Heart right ventricle (tissue), 16 donors: ENCODE measurements at regions not wholly inside any gene's neighbourhood (a gene's known extent, or its start where the extent isn't known, plus 50 kb on each side); places are given as distances from the start of the nearest gene placed in this dataset.

Experiments
- ATAC-seq, 8 donors: fragments of 200-7000 bp; cut with Tn5 transposase; one replicate each; pipeline ENCODE4 v1.9.1; 2020; ENCODE audit warnings: mild to moderate bottlenecking in 8 of 8, moderate library complexity in 8 of 8, moderate number of reproducible peaks in 1 of 8
- DNase-seq, 2 donors: peaks; one replicate each; pipeline ENCODE4 v3.0.0-alpha.2; 2020
- H3K27ac ChIP-seq, 10 donors: fragments of 200-600 bp; sonication (generic) in 2 of 10; one replicate each; pipeline versions ENCODE4 v1.5.0 to v1.8.0; 2020 to 2022; ENCODE audit warnings: mild to moderate bottlenecking in 3 of 10
- H3K27me3 ChIP-seq, 7 donors: fragments of 200-600 bp; one replicate each; pipeline ENCODE4 v1.8.0; 2021 to 2022; ENCODE audit warnings: mild to moderate bottlenecking in 2 of 7
- H3K36me3 ChIP-seq, 9 donors: fragments of 200-600 bp; sonication (generic) in 1 of 9; one replicate each; pipeline versions ENCODE4 v1.5.0 to v1.8.0; 2020 to 2022; ENCODE audit warnings: mild to moderate bottlenecking in 2 of 9
- H3K4me1 ChIP-seq, 9 donors: fragments of 200-600 bp; sonication (generic) in 1 of 9; one replicate each; pipeline versions ENCODE4 v1.5.0 to v1.8.0; 2020 to 2022; ENCODE audit warnings: mild to moderate bottlenecking in 4 of 9
- H3K4me3 ChIP-seq, 10 donors: fragments of 200-600 bp; sonication (generic) in 2 of 10; one replicate each; pipeline versions ENCODE4 v1.5.0 to v1.8.0; 2020 to 2022; ENCODE audit warnings: mild to moderate bottlenecking in 7 of 10, moderate library complexity in 2 of 10
- H3K9me3 ChIP-seq, 11 donors: fragments of 200-600 bp in 10 of 11; sonication (generic) in 2 of 11; one replicate each; pipeline versions ENCODE4 v1.5.0 to v1.8.0; 2013 to 2022; ENCODE audit warnings: mild to moderate bottlenecking in 2 of 11, control low read depth in 1 of 11, moderate library complexity in 1 of 11
- WGBS, 2 donors: extraction: QIAGEN DNeasy Blood & Tissue Kit; methylation state at CpG; one replicate each; pipeline ENCODE4 v1.1.7; 2013; ENCODE audit warnings: inconsistent platforms in 1 of 2; 5-methylcytosine and 5-hydroxymethylcytosine counted together
- intact Hi-C, 10 donors: fragments of 100-400 bp; cut with DNase I; formaldehyde crosslinking; loops; one replicate each; pipeline versions ENCODE4 v1.11.1 to v1.14.2; 2022
- TF ChIP-seq, protein P1 (sequence below), 9 donors: fragments of 200-600 bp; sonication (generic) in 2 of 9; IDR thresholded peaks; one replicate each; pipeline versions ENCODE4 v1.5.0 to v1.8.0; 2021 to 2022; ENCODE audit warnings: antibody characterized with exemption in 9 of 9, mild to moderate bottlenecking in 5 of 9, moderate library complexity in 1 of 9
- donor health status: Arrhythmogenic right ventricular cardiomyopathy.
- donor health status: ischemic (EF 13 %, LVEDD 7.1; RV severe dilation, severe dysfunction).
- donor health status: healthy with polysubstance abuse.
- donor health status: DM: no; HTN: yes; CAD: no.
- donor health status: DM: no; HTN: no; CAD: no.
- donor health status: ischemic (EF 25% LVEDD 6.9; RV normal size, moderate dysfunction).
- donor health status: ischemic (EF 25% LVEDD 5.7; RV mildly dilated, moderate dysfunction).
- donor health status: healthy.
- donor health status: DM: yes; HTN: yes; CAD: no.
- donor health status: Ischemic cardiomyopathy.
- donor health status: ischemic (EF 35%, LVEDD 5.7; RV mildly dilated, moderate dysfunction).
- donor health status: nonischemic (EF 11% LVEDD 7.7; RV severe dilation, severe dysfunction).
- donor health status: DM: yes; HTN: yes; CAD: no.
- donor health status: PGD.
- donor health status: ischemic (EF 29% LVEDD 5.4; RV normal size, mild dysfunction).
- donor health status: nonischemic (EF 23%, LVEDD 6.1; RV moderate dilation, normal function).

GRCh38 chr10:109622566-109622965, 300.7 kb downstream of the XPNPEP1 start:
- intact Hi-C loops: no loop called here
- 80 to 83% methylated on average over 3 of the region's 3 CpGs for WGBS, 2 donors

DNA sequence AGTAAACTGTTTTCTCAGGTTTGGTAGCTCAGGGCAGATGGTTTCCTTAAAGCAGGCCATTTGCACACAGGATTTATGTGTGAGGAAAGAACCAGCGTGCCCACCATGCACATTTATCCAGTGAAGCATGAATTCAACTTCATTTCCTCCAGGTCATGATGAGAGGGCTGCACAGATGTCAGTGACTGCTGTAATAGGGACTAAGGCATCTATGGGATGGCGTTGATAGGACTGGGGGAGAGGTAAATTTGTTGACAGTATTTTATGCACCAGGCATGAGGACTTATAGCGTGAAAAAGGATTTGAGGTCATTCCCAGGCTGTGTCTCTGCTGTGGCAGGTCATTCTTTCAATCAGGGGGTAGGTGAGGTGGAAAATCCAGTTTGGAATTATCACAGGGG, 302.9 kb downstream of the XPNPEP1 start:
- DNase-seq: no peak
- Histone ChIP-seq H3K27me3 (no peaks in the 10 kb centered on the region), H3K36me3 (no peaks in the 10 kb centered on the region), H3K4me3 (no peak overlapping the region), H3K27ac (no peak overlapping the region), H3K9me3 (no peaks in the 10 kb centered on the region), H3K4me1 (no peaks in the 10 kb centered on the region)
- TF ChIP-seq, protein P1, sequence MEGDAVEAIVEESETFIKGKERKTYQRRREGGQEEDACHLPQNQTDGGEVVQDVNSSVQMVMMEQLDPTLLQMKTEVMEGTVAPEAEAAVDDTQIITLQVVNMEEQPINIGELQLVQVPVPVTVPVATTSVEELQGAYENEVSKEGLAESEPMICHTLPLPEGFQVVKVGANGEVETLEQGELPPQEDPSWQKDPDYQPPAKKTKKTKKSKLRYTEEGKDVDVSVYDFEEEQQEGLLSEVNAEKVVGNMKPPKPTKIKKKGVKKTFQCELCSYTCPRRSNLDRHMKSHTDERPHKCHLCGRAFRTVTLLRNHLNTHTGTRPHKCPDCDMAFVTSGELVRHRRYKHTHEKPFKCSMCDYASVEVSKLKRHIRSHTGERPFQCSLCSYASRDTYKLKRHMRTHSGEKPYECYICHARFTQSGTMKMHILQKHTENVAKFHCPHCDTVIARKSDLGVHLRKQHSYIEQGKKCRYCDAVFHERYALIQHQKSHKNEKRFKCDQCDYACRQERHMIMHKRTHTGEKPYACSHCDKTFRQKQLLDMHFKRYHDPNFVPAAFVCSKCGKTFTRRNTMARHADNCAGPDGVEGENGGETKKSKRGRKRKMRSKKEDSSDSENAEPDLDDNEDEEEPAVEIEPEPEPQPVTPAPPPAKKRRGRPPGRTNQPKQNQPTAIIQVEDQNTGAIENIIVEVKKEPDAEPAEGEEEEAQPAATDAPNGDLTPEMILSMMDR (IDR thresholded peaks at IDR 0.05): no peak
- WGBS, 2 donors: 38 to 50% methylated on average over 3 of the region's 3 CpGs
- ATAC-seq: no peak
- intact Hi-C loops: no loop called here

More at GRCh38 chr10:109622566-109622965, 300.7 kb downstream of the XPNPEP1 start:
- no peaks in the 10 kb centered on the region for H3K27me3 ChIP-seq
- H3K36me3 ChIP-seq: no peaks in the 10 kb centered on the region
- H3K4me3 ChIP-seq: no peak overlapping the region
- TF ChIP-seq, protein P1 (IDR thresholded peaks at IDR 0.05): no peak
- DNase-seq (no peak), ATAC-seq (no peak)
- H3K27ac ChIP-seq: no peak overlapping the region
- no peaks in the 10 kb centered on the region for H3K4me1 ChIP-seq
- no peaks in the 10 kb centered on the region for H3K9me3 ChIP-seq

DNA sequence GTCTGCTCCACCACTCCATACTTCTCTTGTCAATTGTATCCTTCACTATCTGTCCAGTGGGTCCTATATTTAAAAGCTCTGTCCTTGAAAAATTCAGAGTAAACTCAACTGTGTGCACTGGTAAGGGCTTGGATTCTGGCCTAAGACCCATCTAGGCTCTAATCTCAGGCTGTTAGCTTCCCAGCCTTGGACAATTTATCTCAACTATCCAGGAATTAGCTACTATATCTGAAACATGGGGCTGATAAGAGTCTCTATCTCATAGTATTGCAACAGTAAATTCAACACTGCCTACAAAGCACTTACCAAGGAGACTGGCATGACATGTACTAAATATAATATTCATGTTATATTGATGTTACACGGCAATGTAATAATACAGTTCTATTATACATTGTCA, 303.4 kb downstream of the XPNPEP1 start:
- H3K27me3 ChIP-seq: no peaks in the 10 kb centered on the region
- intact Hi-C loops: no loop called here
- DNase-seq: no peak
- WGBS, 2 donors: 53 to 61% methylated on average over 1 of the region's 1 CpG
- H3K36me3 ChIP-seq: no peaks in the 10 kb centered on the region
- no peak for ATAC-seq
- no peaks in the 10 kb centered on the region for H3K4me1 ChIP-seq
- TF ChIP-seq, protein P1 (IDR thresholded peaks at IDR 0.05): no peak
- no peak overlapping the region for H3K27ac ChIP-seq
- no peaks in the 10 kb centered on the region for H3K9me3 ChIP-seq
- H3K4me3 ChIP-seq: no peak overlapping the region

DNA sequence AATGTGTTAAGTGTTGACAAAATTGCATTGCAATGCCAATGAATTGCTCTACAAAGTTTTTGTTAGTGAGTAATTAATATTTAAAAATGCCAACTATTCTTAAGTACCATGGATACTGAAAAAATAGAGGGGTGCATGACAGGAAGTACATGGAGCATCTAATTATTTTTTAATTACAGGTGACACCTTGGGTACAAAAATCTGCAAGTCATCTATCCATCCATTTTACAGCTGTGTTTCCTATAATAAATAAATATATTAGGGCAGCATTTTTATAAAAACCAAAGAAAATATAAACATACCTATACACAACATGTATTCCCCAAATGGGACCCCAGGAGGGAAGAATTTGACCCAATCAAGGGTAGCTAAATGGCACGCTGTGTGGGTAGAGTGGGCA, 304.6 kb downstream of the XPNPEP1 start:
- no peaks in the 10 kb centered on the region for H3K36me3 ChIP-seq
- intact Hi-C loops: no loop called here
- H3K9me3 ChIP-seq: no peaks in the 10 kb centered on the region
- no peak overlapping the region for H3K4me3 ChIP-seq
- H3K27ac ChIP-seq: no peak overlapping the region
- no peak for ATAC-seq
- DNase-seq: no peak
- TF ChIP-seq, protein P1 (IDR thresholded peaks at IDR 0.05): no peak
- H3K4me1 ChIP-seq: no peaks in the 10 kb centered on the region
- WGBS, 2 donors: 89 to 94% methylated on average over 1 of the region's 1 CpG
- no peaks in the 10 kb centered on the region for H3K27me3 ChIP-seq

- 0% methylated on average over 1 of the region's 1 CpG for WGBS, 2 donors
- ATAC-seq: no peak
- intact Hi-C loops: no loop called here
These were observed 305.0 kb downstream of the XPNPEP1 start for GRCh38 chr10:109618301-109618700.

More at GRCh38 chr10:109618301-109618700, 305.0 kb downstream of the XPNPEP1 start:
- H3K4me1 ChIP-seq: no peaks in the 10 kb centered on the region
- H3K27ac ChIP-seq: no peak overlapping the region
- no peaks in the 10 kb centered on the region for H3K27me3 ChIP-seq
- H3K4me3 ChIP-seq: no peak overlapping the region
- DNase-seq: no peak
- no peaks in the 10 kb centered on the region for H3K36me3 ChIP-seq
- no peaks in the 10 kb centered on the region for H3K9me3 ChIP-seq
- TF ChIP-seq, protein P1 (IDR thresholded peaks at IDR 0.05): no peak
